Hematopoietic multipotent progenitor cell (in vitro differentiated cells): ENCODE measurements at regions not wholly inside any gene's neighbourhood (a gene's known extent, or its start where the extent isn't known, plus 50 kb on each side); places are given as distances from the start of the nearest gene placed in this dataset.

Source experiments
- DNase-seq, 3 donors: peaks; one replicate each; pipeline ENCODE4 v3.0.0-alpha.2; 2011 to 2015; ENCODE audit warnings: low read depth in 2 of 3, low spot score in 2 of 3

DNA sequence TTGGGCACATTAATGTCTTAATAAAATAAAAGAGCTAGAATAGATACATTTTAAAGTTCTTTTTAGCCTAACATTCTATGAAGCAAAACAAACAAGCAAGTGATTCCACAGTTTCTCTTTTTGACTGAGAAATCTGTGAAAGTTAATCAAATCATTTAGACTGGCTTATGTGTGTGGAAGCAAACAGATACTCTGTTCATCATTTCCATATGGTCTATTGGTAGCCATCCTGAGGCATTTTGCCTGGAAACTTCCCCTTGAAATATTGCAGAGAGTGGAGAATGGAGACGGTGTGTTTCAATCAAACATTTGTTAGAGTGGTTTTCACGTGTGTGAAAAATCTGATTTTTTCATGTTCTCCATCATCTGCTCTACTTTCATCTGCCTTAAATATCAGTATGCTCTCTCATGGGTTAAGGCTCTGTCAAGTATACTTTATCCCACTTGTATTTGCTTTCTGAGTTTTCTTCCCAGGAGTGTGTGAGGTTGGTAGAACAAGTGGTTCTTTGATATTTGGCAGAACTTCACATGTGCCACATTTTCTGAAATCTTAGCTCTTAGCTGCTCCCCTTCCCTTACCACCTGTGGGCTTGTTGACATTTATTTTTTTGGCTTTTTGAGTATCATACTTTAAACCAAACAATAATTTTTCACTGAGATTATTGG, 139.1 kb upstream of the PTGFR start:
- DNase-seq, result no peak

DNA sequence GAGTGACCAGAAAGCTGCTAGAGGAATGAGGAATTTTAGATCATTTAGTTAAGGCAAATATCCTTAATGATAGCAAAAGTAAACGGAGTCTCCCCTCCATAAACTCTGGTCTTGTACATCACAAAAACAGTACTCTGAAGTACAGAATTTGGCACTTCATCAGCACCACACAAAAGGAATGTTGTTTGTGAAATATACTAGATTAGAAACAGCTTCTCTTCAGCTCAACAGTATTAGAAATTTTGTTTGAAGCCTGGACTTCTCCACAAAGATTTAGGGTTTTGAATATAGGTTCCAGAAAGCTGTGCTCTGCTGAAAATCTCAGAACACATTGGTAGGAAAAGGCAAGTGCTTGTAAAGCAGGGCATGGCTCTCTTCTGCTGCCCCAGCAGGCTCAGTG, 135.1 kb upstream of the PTGFR start:
- no peak for DNase-seq

DNA sequence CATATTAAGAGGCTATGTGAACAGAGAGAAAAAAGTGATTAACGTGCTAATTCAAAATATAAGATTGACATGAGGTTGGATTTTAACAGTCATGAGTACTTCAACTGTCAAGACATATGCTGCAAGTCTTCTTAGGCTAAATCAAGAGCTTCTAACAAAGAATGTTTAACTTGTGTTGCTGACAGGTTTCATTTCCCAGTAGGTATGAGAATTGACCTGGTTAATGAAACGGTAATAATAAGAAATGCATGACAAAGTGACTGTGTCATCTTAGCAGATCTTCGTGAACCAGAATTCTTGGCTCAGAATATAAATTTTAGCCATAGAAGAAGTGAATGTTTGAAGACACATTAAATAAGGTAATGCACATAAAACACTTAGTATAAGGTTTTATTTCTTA, 132.6 kb upstream of the PTGFR start:
- no peak for DNase-seq

DNA sequence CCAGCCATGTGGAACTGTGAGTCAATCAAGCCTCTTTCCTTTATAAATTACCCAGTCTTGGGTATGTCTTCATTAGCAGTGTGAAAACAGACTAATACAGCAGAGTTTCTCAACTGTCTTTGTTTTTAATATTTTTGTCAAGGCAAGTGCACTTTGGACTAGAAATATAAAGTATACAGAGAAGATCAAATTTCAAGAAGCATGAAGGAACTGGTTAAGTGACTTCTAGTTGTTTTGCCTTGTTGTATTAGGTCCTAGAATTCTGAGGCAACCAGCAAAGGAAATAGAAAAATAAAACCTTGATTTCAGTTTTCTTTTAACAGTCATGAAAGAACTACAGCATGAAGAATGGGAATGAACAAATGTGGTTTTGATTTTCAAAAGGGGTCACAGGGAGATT, 131.1 kb upstream of the PTGFR start:
- DNase-seq, result no peak

DNA sequence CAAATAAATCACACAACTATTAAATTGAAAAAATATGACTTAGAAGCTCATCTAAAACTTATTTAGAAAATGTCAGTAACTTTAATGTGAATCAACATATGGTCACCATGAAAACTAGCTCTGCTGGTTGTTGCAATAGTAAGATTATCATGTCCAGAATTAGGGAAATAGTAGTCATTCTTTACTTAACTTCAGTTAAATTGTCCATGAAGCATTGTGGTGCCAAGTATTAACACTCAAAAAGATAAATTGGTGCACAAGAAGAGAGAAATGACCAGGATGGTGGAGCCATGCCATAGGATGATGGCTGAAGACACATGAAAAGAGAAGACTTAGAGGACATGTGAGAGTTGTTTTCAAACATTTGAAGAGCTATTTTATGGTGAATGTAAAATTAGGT, 130.2 kb upstream of the PTGFR start:
- no peak for DNase-seq

DNA sequence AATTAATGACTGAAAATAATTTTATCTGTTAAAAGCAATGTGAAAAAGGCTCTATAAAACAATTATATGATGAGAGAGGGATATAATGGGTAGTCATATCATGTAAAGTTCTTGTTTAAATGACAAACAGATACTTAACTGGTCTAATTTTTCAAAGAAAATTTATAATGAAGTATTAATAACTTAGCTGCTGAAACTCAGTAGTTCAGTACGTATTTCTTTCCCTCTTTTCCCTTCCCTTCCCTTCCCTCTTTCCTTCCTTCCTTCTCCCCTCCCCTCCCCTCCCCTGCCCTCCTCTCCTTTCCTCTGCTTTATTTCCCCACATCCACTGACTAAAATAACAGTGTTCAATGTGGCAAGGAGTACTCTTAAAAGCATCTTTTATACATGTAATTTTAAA, 123.1 kb upstream of the PTGFR start:
- DNase-seq, result no peak

DNA sequence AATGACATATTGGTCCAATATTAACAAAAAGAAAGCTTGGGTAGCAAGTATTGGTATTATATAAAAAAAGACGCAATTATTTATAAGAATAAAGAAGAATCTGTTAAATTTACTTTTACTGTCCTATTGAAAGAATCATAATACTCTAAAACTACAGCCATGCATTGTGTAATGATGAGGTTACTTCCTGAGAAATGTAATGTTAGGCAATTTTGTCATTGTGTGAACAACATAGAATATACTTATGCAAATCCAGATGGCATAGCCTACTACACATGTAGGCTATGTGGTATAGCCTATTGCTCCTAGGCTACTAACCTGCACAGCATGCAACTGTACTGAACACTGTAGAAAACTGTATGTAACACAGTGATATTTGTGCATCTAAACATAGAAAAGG, 121.2 kb upstream of the PTGFR start:
- DNase-seq, result no peak

DNA sequence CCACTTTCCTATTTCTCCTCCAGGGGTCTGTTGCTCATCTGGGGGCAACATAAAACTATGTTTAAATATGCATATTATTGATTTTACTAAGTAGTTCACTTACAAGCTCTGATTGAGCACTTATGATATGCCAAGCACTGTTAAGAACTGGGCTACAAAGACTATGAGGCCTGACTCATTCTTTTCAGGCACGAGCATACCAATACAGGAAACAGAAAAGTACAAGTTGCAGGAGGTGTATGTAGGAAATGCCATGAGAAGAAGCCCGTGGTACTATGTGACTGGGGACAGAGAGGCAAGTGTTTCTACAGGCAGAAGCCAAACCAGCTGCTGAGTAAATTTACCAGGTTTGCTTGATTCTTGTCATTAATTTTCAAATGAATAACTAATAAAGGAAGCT, 120.4 kb upstream of the PTGFR start:
- peak in 1 of 3 donors; percentile 9 for DNase-seq

DNA sequence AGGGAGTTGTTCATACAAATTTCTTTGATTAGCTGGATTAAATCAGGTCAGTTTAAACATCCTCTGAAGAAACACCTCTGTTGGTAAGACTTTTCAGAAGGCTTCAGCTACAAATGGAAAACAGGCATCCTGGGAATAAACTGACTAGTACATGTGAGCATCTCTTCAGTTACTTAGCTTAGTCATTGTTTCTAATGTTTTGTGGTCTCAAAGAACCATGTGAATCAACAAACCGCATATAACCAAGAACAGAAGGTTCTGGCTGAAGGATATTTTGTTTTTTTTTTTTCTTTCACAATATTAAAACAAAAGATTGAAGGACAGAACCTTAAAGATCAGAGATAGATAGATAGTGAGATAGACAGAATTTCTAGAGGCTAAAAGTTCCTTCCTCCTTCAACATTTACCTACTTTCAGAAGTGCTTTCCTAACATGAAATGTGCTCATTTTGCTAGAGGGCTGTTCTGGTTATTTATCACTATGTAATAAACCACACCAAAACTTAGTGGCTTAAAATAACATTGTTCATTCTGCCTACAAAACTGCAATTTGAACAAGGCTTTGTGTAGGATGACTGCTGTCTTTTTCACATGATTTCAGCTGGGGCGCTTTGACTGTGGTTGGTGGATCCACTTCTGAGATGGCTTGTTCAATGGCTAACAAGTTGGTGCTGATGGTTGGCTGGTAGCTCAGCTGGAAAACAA, 119.8 kb upstream of the PTGFR start:
- peak in 1 of 3 donors; percentile 10 for DNase-seq

DNA sequence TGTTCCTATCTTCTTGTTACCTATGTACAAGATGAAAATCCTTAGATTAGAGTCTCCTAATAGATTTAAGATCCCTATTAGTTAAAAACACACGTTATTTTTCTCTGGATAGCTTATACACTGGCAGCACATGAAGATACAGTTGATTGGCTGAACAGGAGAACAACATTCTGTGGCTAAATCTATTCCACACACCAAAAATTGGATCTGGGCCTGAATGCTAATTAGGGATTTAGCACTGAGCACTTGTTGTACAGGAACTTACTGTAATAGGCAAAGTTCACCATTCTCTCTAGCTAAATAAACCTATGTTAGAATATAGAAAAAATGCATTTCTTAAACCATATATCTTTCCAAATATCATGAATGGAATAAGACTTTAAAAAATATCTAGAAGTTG, 117.1 kb upstream of the PTGFR start:
- DNase-seq, result no peak

DNA sequence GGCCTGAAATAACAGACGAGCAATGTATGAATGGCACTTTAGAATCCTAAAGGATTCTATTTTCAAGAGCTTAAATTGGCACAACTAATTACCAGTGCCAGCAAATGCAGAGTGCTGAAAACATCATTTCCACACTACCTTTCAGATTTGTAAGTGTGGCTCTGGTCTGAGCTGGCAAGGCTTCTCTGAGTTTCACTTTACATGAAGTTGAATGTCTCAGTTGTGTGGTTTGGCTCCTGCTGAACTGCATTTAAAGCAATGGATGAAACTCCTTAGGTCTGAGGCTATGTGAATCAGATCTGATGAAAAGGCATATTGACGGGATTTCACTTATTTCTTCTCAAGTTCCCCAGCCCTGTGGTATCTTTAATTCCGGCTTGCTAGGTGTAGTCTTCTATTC, 114.8 kb upstream of the PTGFR start:
- DNase-seq, result no peak

DNA sequence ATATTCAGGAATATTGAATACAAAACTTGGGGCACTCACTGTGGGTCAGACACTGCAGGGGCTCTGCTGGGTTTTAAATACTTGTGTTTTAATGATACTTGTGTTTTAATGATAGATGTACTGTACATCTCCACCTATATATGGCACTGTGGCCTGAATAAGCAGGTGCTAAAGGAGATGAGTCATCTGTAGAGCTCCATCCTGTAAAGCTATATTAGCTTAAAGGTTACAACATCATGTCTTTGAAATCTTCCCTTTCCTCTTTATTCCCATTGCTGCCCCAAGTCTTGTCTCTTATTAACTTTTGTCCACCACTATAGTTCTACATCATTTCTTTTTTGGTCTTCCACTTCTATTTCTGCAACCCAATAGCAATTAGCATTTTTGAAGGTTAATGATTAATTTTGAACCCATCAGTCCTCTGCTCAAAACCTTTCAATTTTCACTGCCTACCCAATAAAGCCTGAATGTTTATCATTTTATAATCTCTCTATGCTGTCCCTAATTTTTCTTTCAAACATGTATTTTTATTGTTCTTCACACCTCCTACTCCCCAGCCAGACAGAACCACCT, 113.3 kb upstream of the PTGFR start:
- DNase-seq, result no peak

DNA sequence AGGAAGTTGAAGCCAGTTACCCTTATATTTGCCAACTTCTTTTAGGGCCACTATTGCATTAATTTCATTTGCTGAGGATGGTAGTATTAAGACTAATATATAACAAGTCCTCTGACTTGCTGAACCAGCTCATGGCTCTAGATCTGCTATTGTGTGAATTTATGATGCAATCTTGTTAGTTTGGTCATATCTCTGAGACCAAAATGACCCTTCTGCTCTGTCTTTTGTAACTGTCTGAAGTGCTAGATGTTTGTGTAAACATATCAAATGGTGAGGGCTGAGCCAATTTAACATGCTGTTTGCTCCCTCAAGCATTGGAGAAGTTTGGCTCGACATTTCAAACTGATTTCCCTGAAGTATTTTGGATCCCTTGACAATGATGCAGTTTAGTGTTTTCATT, 106.9 kb upstream of the PTGFR start:
- no peak for DNase-seq

DNA sequence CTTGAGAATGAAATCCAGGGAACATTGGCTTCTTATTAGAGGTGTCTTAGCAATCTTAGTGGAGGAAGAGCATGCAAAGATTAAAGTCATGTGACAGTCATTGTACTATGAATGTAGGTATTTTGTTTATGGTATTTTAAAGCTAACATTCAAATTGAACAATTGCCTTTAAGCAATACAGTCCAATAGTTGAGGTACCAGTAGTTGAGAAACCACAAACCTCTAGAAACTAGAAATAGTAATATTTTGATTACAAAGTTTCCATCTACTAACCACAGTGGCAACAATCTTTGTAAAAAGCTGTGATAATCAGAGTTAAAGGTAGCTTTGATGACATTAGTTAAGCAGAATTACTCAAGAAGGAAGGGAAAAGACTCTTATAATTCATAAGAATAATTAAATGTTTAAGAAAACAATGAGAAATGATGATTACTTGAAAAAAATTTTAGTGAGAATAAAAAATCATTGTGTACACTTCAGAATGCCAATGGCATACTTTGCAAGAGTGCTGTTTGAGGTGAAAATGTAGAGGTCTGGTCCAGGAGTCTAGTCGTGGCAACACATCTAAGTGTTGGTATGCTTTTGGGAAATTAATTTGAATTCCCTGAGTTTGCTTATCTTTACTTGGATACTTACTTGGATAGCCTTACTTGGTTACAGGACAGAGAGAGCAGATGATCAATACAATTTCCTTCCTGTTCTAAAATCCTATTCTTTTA, 104.9 kb upstream of the PTGFR start:
- DNase-seq, result no peak

DNA sequence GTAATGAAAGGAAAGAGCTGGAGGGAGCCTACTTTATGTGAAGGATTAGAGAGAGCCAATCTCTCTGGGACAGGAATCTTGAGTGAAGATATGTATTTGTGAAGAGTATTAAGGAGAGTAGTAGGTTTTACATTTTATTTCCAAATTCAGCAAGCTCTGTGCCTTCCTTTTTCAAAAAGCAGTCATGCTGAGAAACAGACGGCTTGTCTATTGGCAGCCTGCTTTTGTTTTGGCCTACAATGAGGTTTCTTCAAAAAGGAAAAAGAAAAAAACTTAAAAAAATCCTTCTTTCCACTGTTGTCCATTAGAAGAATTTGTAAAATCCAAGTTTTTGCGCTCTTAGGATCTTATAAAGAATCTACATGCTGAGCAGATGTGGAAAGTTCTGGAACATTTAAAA, 103.6 kb upstream of the PTGFR start:
- no peak for DNase-seq

DNA sequence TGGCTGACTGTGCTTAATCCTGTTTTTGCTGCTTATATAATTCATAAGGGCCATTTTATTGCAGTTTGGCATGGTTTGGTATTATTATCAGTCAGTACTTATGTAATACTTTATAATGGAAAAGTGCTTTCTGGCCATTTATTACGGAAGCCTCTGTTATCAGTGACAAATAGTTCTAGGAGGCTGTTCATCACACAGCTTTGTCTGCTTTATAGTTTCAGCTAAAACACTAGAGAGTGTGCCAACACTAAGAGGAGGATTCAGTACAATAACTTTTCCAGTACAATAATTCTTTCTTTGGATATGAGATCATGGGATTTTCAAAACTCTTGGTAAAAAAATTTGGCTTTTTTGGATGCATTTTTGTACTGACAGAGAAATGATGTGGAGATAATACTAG, 102.9 kb upstream of the PTGFR start:
- no peak for DNase-seq

DNA sequence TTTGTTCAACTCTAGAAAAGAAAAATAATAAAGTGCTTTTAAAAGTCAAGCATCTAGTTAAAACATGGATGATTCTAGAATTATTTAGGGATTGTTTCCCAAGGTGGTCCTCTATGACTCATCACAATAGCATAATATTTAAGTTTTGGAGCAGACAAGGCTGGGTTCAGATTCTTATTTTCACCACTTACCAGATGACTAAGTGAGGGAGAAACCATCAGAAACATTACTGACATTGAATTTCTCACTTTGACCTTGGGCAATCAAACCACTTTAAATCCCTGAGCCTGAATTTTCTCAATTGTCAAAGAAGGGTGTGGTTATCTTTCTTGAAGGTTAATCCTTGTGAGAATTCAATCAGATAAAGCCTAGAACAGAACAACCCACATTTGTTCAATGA, 102.5 kb upstream of the PTGFR start:
- DNase-seq, result no peak

DNA sequence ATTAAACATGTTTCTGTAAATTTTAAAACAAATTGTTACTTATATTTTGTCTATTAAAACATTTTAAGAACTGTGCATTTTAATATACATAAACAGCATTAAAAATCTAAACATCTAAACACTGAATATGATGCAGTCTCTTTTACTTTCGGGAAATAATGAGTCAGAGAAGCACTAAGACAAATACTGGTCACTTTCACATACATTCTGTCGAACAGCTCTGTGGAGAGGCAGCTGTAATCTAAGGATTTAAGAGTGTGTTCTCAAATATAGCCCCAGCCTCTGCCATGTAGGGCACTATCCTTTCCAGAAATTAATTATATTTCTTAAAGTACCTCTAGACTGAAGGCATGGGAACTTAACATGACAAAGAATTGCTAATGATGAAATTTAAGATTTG, 89.6 kb upstream of the PTGFR start:
- no peak for DNase-seq

DNA sequence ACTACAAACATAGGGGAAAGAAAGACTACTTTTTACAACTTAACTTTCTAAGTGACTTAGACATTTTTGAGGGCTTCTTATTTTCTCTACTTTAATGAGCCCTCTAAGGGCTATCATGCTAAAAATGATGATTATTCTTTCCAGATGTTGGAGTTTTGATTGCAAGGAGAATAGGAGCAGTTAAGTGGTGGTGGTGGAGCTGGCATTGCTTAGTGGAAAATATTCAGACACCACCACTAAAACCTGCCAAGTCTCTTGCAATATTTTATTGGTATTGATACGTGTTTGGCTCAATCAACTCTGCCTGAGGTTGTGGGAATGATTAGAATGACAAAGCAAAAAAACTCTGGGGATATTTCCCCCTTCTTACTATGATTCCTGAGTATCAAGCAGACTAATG, 82.6 kb upstream of the PTGFR start:
- DNase-seq, result no peak

DNA sequence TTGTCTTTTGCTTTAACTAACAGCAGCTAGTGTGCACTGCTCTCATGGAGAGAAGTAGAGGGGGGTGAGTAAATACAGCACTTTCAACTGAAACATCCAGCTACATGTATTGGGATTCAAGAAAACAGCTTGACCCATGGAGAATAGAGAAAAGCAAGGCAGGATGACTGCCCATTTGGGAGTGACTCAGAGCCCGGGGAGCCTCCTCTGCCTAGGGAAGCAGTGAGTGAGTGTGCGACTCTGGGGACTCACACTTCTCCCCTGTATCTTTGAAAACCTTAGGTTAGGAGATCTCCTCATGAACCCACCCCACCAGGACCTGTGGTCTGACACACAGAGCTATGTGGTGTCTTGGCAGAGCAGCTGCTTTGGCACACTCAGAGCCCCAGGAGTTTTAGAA, 82.0 kb upstream of the PTGFR start:
- no peak for DNase-seq

DNA sequence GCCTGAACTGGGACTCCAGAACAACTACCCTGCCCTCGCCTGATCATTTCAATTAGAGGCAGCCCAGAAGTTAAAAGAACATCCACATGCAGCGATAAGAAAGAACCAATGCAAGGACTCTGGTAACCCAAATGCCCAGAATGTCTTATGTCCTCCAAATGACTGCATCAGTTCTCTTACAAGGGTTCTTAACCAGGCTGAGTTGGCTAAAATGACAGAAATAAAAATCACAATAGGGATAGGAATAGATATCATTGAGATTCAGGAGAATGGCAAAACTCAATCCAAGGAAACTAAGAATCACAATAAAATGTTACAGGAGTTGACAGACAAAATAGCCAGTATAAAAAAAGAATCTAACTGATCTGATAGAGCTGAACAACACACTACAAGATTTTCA, 80.1 kb upstream of the PTGFR start:
- no peak for DNase-seq

DNA sequence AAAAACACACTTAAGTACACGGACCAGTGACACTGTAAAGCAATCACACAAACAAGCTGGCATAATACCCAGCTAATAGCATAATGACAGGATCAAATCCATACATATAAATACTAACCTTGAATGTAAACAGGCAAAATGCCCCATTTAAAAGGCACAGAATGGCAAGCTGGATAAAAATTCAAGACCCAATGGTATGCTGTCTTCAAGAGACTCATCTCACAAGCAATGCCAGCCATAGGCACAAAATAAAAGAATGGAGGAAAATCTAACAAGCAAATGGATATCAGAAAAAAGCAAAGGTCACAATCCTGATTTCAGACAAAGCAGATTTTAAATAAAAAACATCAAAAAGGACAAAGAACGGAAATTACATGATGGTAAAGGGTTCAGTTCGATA, 79.1 kb upstream of the PTGFR start:
- no peak for DNase-seq
